Fibroblast of lung (primary cell): ENCODE measurements at regions not wholly inside any gene's neighbourhood (a gene's known extent, or its start where the extent isn't known, plus 50 kb on each side); places are given as distances from the start of the nearest gene placed in this dataset.

ENCODE experiments used
- CTCF ChIP-seq, 2 donors: IDR thresholded peaks in 1 of 2; conservative IDR thresholded peaks in 1 of 2; 1 replicate in 1 of 2; 2 replicates in 1 of 2; pipeline ENCODE4 v1.5.1; 2011 to 2012; ENCODE audit warnings: low read length in 2 of 2, control low read depth in 1 of 2, inconsistent platforms in 1 of 2, low read depth in 1 of 2, mild to moderate bottlenecking in 1 of 2
- EZH2 ChIP-seq: IDR thresholded peaks from 2 replicates; pipeline ENCODE4 v1.5.1; 2012; ENCODE audit warnings: low read length, control low read depth, mild to moderate bottlenecking; ENCODE audit errors: missing control alignments

- TF ChIP-seq CTCF (conservative IDR thresholded peaks at IDR 0.05 in 1 of 2, IDR thresholded peaks at IDR 0.05 in 1 of 2; ENCODE audit: low read depth in 1 of 2, low read length in 2 of 2) (no peak), EZH2 (no peak)
Measured at GRCh38 chr20:39822667-39823066, 860.5 kb downstream of the DHX35 start.
